GM12878 (cell line): ENCODE measurements at regions not wholly inside any gene's neighbourhood (a gene's known extent, or its start where the extent isn't known, plus 50 kb on each side); places are given as distances from the start of the nearest gene placed in this dataset.

Experiments
- ATAC-seq: fragments of 200-7000 bp; cut with Tn5 transposase; 3 replicates; pipeline ENCODE4 v1.9.1; 2020; ENCODE audit warnings: mild to moderate bottlenecking, moderate library complexity
- BruUV-seq: library from RNA; stranded (reverse); fragments of 400-500 nt; replicated peaks from 2 replicates; lab custom pipeline; 2021; lab: Mats Ljungman, UMichigan
- CTCF ChIA-PET: fragments of 300-600 bp; sonication (Branson Sonifier 250); formaldehyde crosslinking; extraction: SDS; loops from one replicate; lab custom pipeline; 2021; ENCODE audit warnings: inconsistent platforms; lab: Yijun Ruan, JAX
- POLR2A ChIA-PET: fragments of 350-600 bp; formaldehyde crosslinking; extraction: SDS; loops from one replicate; lab custom pipeline; 2021; ENCODE audit warnings: inconsistent platforms; lab: Charles Lee
- RAD21 ChIA-PET: fragments of 300-600 bp; sonication (Branson Sonifier 250); formaldehyde crosslinking; loops from one replicate; lab custom pipeline; 2023; ENCODE audit warnings: antibody characterized with exemption; ENCODE audit not compliant: unreplicated experiment; lab: Charles Lee
- SMC1A ChIA-PET: fragments of 300-600 bp; sonication (Branson Sonifier 250); formaldehyde crosslinking; loops from one replicate; lab custom pipeline; 2023; ENCODE audit not compliant: unreplicated experiment, uncharacterized antibody; lab: Charles Lee
- DNase-seq: peaks from one replicate; pipeline ENCODE4 v3.0.0-alpha.2; 2011; ENCODE audit warnings: low read depth, low spot score
- FAIRE-seq: peaks from 3 replicates; lab custom pipeline; 2011; peaks lifted over from hg19 to GRCh38; lab: Jason Lieb, UNC
- H2AFZ ChIP-seq: 2 replicates; pipeline ENCODE4 v1.6.0; 2011; ENCODE audit warnings: low read depth, low read length, control low read depth; ENCODE audit not compliant: control insufficient read depth
- H3K27ac ChIP-seq: 2 replicates; pipeline ENCODE4 v1.5.1; 2011; ENCODE audit warnings: control low read depth; ENCODE audit not compliant: control insufficient read depth, insufficient read depth
- H3K27me3 ChIP-seq, 2 experiments: replicated peaks in 1 of 2; 2 replicates each; pipeline versions ENCODE4 v1.6.0 to v1.6.1; 2011; ENCODE audit warnings: low read length in 1 of 2; ENCODE audit not compliant: control insufficient read depth in 2 of 2, insufficient read depth in 2 of 2
- H3K36me3 ChIP-seq, 2 experiments: 2 replicates each; pipeline ENCODE4 v1.5.1; 2011; ENCODE audit warnings: low read length in 1 of 2; ENCODE audit not compliant: control insufficient read depth in 2 of 2, insufficient read depth in 2 of 2
- H3K4me1 ChIP-seq: 2 replicates; pipeline ENCODE4 v1.6.1; 2011; ENCODE audit warnings: mild to moderate bottlenecking, low read length, moderate library complexity, mixed read lengths; ENCODE audit not compliant: control insufficient read depth, insufficient read depth
- H3K4me2 ChIP-seq: 2 replicates; pipeline ENCODE4 v1.6.0; 2011; ENCODE audit warnings: control low read depth; ENCODE audit not compliant: control insufficient read depth, insufficient read depth
- H3K4me3 ChIP-seq: fragments of 200-600 bp; sonication (generic); 2 replicates; pipeline ENCODE4 v1.5.1; 2016
- H3K79me2 ChIP-seq: 2 replicates; pipeline ENCODE4 v1.6.0; 2011; ENCODE audit warnings: low read length; ENCODE audit not compliant: control insufficient read depth, insufficient read depth
- H3K9ac ChIP-seq: 2 replicates; pipeline ENCODE4 v1.8.0; 2011; ENCODE audit warnings: low read length, control low read depth, mixed read lengths; ENCODE audit not compliant: control insufficient read depth, insufficient read depth
- H3K9me3 ChIP-seq: replicated peaks from 3 replicates; pipeline ENCODE4 v1.5.1; 2011; ENCODE audit warnings: mild to moderate bottlenecking, low read length; ENCODE audit not compliant: control insufficient read depth, insufficient read depth
- H4K20me1 ChIP-seq: 2 replicates; pipeline ENCODE4 v1.6.0; 2011; ENCODE audit not compliant: control insufficient read depth, insufficient read depth
- E2F4 ChIP-seq: IDR thresholded peaks from 2 replicates; pipeline ENCODE4 v1.6.1; 2012; ENCODE audit warnings: low read depth, low read length, improper control_type of control experiment
- ELK1 ChIP-seq: IDR thresholded peaks from 2 replicates; pipeline ENCODE4 v1.6.1; 2012; ENCODE audit warnings: low read depth, low read length, improper control_type of control experiment
- KLF5 ChIP-seq: fragments of 450-650 bp; IDR thresholded peaks from 2 replicates; pipeline ENCODE4 v1.6.1; 2014; ENCODE audit warnings: mild to moderate bottlenecking; ENCODE audit not compliant: partially characterized antibody
- NKRF ChIP-seq: fragments of 450-650 bp; conservative IDR thresholded peaks from 2 replicates; pipeline ENCODE4 v1.6.1; 2017; ENCODE audit warnings: mild to moderate bottlenecking, moderate library complexity
- PAX8 ChIP-seq: fragments of 450-650 bp; IDR thresholded peaks from 2 replicates; pipeline ENCODE4 v1.6.1; 2017; ENCODE audit warnings: mild to moderate bottlenecking, moderate library complexity
- SREBF1 ChIP-seq: IDR thresholded peaks from 2 replicates; pipeline ENCODE4 v1.6.1; 2012; ENCODE audit warnings: mild to moderate bottlenecking, low read length
- WGBS: methylation state at CpG from one replicate; pipeline ENCODE4 v1.1.6; 2016; ENCODE audit warnings: low lambda C conversion rate; ENCODE audit not compliant: insufficient replicate concordance, insufficient coverage; ENCODE audit errors: missing lambda C conversion rate; 5-methylcytosine and 5-hydroxymethylcytosine counted together
- in situ Hi-C: fragments of 300-500 bp; cut with MboI; formaldehyde crosslinking; loops from 9 replicates; pipeline ENCODE4 v1.14.3; 2018; ENCODE audit warnings: mixed read lengths
- intact Hi-C: fragments of 100-400 bp; cut with micrococcal nuclease; formaldehyde crosslinking; loops from one replicate; pipeline ENCODE4 v1.14.2; 2022; ENCODE audit not compliant: unreplicated experiment

DNA sequence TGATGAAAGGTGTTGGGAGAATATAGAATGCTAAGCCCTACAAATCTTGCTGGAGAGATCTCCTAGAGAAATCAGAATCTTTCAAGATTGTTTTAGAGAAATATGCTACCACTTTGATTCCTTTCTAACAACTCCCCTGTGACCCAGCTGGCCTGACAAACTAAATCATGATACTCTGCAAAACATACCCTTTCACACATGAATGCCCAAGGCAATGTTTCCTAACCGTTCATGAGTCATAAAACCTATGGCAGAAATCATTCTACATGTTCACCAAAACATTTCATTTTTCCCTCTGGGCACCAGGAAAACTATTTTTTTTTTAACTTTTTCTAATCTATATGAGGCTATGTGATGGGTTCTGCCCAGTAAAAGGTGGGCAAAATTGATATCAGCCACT is 77.8 kb upstream of the SETBP1 start:
- ChIA-PET POLR2A (no interaction called here), SMC1A (no interaction called here), CTCF (interaction anchor here (1.9 kb wide), 1 partner anchor 24 kb away, joined by 7 read pairs; no protein-coding TSS in a partner anchor), RAD21 (interaction anchor here (1.3 kb wide), 1 partner anchor 52 kb away, joined by 4 read pairs; no protein-coding TSS in a partner anchor)
- 18% methylated on average over 1 of the region's 1 CpG for WGBS
- H2AFZ ChIP-seq: no peak overlapping the region
- H3K4me3 ChIP-seq: no peak overlapping the region
- TF ChIP-seq ELK1 (no peak), NKRF (no peak), PAX8 (no peak), E2F4 (no peak), SREBF1 (no peak), KLF5 (no peak)
- H3K27ac ChIP-seq: no peak overlapping the region
- DNase-seq: no peak
- H3K9ac ChIP-seq: no peak overlapping the region
- no peaks in the 10 kb centered on the region for H3K79me2 ChIP-seq
- no peaks in the 10 kb centered on the region for H4K20me1 ChIP-seq
- no peaks in the 10 kb centered on the region for H3K4me1 ChIP-seq
- no peaks in the 10 kb centered on the region for H3K27me3 ChIP-seq
- peak; percentile 36; the same call in 1 of the 3 replicates for ATAC-seq
- no peaks in the 10 kb centered on the region for H3K36me3 ChIP-seq
- in situ Hi-C loops: no loop called here
- H3K9me3 ChIP-seq: no peaks in the 10 kb centered on the region
- no peak for FAIRE-seq
- H3K4me2 ChIP-seq: no peak overlapping the region
- intact Hi-C loops: no loop called here
- BruUV-seq: no TSS peak
